ENCODE measurements at regions not wholly inside any gene's neighbourhood (a gene's known extent, or its start where the extent isn't known, plus 50 kb on each side); places are given as distances from the start of the nearest gene placed in this dataset.

DNA sequence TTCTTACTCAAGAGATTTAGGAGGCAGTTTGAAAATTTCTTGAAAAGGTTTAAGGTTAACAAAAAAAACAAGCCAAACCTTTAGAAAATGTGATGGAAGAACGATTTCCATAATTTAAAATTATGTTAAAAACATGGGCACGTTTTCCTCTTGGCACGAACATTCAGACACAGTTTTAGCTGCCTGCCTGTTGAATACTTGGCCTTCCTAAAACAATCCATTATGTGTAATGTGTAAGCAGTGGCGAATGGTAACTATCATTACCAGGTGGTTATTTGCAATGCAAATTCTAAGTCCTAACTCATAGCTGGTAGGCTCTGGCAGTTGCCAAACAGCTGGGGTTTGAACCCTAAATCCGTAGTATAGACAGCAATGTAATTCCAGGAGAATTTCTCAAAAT lies 1425.7 kb upstream of the SLC10A2 start:
- H3K4me3 ChIP-seq (ENCODE audit: low read depth, low read length): no peak overlapping the region
- no peaks in the 10 kb centered on the region for H3K36me3 ChIP-seq (ENCODE audit: control insufficient read depth, insufficient read depth, low read length)
- Mint-ChIP-seq H3K36me3 (peaks cover 2% of the 10 kb centered on the region), H3K27ac (no peak overlapping the region), H3K4me1 (no peaks in the 10 kb centered on the region), H3K9me3 (peaks cover 0 to 12% (median 6%) of the 10 kb centered on the region in 7 donors), H3K27me3 (no peaks in the 10 kb centered on the region), H3K4me3 (no peak overlapping the region)
- no peak overlapping the region for H3K27ac ChIP-seq (ENCODE audit: insufficient read depth, low read length, poor library complexity, severe bottlenecking)
- H3K9me3 ChIP-seq (ENCODE audit: control insufficient read depth in 2 of 2, low read length in 2 of 2): no peaks in the 10 kb centered on the region
- no peaks in the 10 kb centered on the region for H3K27me3 ChIP-seq (ENCODE audit: control insufficient read depth, insufficient read depth, low read length)
- ATAC-seq (ENCODE audit: low read depth in 2 of 2): no peak
- no peak for DNase-seq
- H3K4me1 ChIP-seq (ENCODE audit: control insufficient read depth, insufficient read depth, low read length, poor library complexity, severe bottlenecking): no peaks in the 10 kb centered on the region

DNA sequence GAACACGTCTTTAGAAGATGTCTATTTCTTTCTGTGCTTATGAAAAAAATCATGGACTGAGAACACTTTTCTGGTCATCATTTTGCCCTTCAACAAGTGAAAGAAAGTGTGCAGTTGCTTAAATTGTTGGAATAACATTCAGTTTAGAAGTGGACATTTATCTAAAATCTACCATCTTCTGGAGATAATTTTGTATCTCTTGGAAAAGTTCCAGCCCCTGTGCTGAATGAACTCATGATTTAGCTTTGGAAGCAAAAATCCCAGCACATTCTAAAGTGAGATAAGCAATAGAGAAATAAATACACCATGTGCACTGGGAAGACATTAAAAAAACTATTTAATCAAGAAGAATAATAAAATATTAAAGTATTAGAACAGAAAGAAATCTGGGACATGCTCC lies 1420.8 kb upstream of the SLC10A2 start:
- H3K4me1 ChIP-seq (ENCODE audit: control insufficient read depth, insufficient read depth, low read length, poor library complexity, severe bottlenecking): no peaks in the 10 kb centered on the region
- H3K27me3 ChIP-seq (ENCODE audit: control insufficient read depth, insufficient read depth, low read length): no peaks in the 10 kb centered on the region
- ATAC-seq (ENCODE audit: low read depth in 2 of 2) (no peak), DNase-seq (no peak)
- Mint-ChIP-seq H3K4me1 (no peaks in the 10 kb centered on the region), H3K27ac (no peak overlapping the region), H3K9me3 (peaks cover 0 to 5% (median 4%) of the 10 kb centered on the region in 7 donors), H3K4me3 (no peak overlapping the region), H3K27me3 (no peaks in the 10 kb centered on the region), H3K36me3 (no peaks in the 10 kb centered on the region)
- no peaks in the 10 kb centered on the region for H3K9me3 ChIP-seq (ENCODE audit: control insufficient read depth in 2 of 2, low read length in 2 of 2)
- no peak overlapping the region for H3K27ac ChIP-seq (ENCODE audit: insufficient read depth, low read length, poor library complexity, severe bottlenecking)
- no peak overlapping the region for H3K4me3 ChIP-seq (ENCODE audit: low read depth, low read length)
- H3K36me3 ChIP-seq (ENCODE audit: control insufficient read depth, insufficient read depth, low read length): no peaks in the 10 kb centered on the region

DNA sequence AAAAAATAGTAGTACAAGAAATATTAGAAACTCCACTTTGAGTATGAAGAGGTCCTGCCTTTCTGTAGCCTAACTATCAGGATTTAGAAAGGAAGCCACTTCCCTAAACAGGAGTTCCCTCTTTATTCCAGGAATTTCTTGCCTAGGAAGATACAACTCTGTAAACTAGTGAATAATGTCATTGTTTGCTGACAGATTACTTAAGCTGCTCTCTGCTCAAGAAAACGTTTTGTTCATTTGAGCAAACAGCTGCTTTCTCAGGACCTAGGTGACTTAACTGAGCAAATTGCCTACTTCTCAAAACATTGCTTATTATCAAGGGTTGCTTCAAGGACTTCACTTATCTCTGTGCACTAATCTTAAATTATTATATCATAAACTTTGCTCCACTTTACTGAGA lies 1419.4 kb upstream of the SLC10A2 start:
- no peak overlapping the region for H3K27ac Mint-ChIP-seq
- H3K36me3 ChIP-seq (ENCODE audit: control insufficient read depth, insufficient read depth, low read length): no peaks in the 10 kb centered on the region
- no peaks in the 10 kb centered on the region for H3K4me1 Mint-ChIP-seq
- H3K27me3 Mint-ChIP-seq: no peaks in the 10 kb centered on the region
- no peaks in the 10 kb centered on the region for H3K4me1 ChIP-seq (ENCODE audit: control insufficient read depth, insufficient read depth, low read length, poor library complexity, severe bottlenecking)
- peaks cover 0 to 5% (median 2%) of the 10 kb centered on the region in 7 donors for H3K9me3 Mint-ChIP-seq
- H3K36me3 Mint-ChIP-seq: no peaks in the 10 kb centered on the region
- H3K4me3 ChIP-seq (ENCODE audit: low read depth, low read length): no peak overlapping the region
- ATAC-seq (ENCODE audit: low read depth in 2 of 2) (no peak), DNase-seq (no peak)
- H3K9me3 ChIP-seq (ENCODE audit: control insufficient read depth in 2 of 2, low read length in 2 of 2): no peaks in the 10 kb centered on the region
- no peak overlapping the region for H3K4me3 Mint-ChIP-seq
- H3K27me3 ChIP-seq (ENCODE audit: control insufficient read depth, insufficient read depth, low read length): no peaks in the 10 kb centered on the region
- H3K27ac ChIP-seq (ENCODE audit: insufficient read depth, low read length, poor library complexity, severe bottlenecking): no peak overlapping the region

DNA sequence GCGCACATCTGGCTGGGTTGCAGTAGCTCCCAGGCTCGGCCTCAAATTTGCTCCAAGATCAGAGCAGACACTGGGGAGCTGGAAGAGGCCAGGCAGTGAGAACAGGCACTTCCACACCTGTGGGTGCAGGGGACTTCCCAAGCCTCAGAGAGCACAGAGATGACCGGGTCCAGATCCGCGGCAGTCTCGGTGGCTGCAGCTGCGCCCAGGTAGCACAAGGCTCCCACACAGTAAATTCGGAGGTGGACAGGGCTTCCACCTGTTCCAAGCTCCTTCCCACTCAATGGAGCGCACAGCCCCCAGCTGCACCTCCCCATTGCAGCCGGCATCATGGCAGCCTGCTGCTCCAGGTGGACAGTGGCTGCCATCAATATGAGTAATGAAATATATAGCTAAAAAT lies 1417.4 kb upstream of the SLC10A2 start:
- Mint-ChIP-seq H3K4me1 (no peaks in the 10 kb centered on the region), H3K27me3 (no peaks in the 10 kb centered on the region), H3K4me3 (no peak overlapping the region), H3K9me3 (peaks cover 0 to 17% (median 7%) of the 10 kb centered on the region in 7 donors), H3K36me3 (no peaks in the 10 kb centered on the region), H3K27ac (no peak overlapping the region)
- Histone ChIP-seq H3K4me1 (ENCODE audit: control insufficient read depth, insufficient read depth, low read length, poor library complexity, severe bottlenecking) (no peaks in the 10 kb centered on the region), H3K36me3 (ENCODE audit: control insufficient read depth, insufficient read depth, low read length) (no peaks in the 10 kb centered on the region), H3K9me3 (ENCODE audit: control insufficient read depth in 2 of 2, low read length in 2 of 2) (peaks cover 0 to 10% of the 10 kb centered on the region in 2 experiments), H3K4me3 (ENCODE audit: low read depth, low read length) (no peak overlapping the region), H3K27me3 (ENCODE audit: control insufficient read depth, insufficient read depth, low read length) (no peaks in the 10 kb centered on the region), H3K27ac (ENCODE audit: insufficient read depth, low read length, poor library complexity, severe bottlenecking) (no peak overlapping the region)
- DNase-seq (no peak), ATAC-seq (ENCODE audit: low read depth in 2 of 2) (no peak)

DNA sequence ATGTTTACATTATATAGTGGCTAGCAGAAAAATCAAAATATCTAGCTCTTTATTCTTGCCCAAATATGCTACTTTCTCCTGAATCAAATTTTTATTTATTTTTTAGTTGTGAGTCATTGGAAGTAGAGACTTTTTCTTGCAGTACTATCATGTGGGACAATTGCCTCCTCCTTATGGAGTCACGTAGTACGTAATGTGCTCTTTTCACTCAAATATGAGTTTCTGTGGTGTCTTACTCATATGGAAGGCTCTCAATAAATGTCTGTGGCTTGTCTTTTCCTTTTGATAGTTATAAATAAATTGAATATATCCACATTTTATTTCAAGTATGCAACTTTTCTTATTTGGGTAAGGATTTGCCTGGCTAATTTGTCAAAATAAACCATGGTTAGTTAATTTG lies 1411.0 kb upstream of the SLC10A2 start:
- no peak overlapping the region for H3K27ac ChIP-seq (ENCODE audit: insufficient read depth, low read length, poor library complexity, severe bottlenecking)
- H3K4me3 ChIP-seq (ENCODE audit: low read depth, low read length): no peak overlapping the region
- DNase-seq (no peak), ATAC-seq (ENCODE audit: low read depth in 2 of 2) (no peak)
- no peak overlapping the region for H3K27ac Mint-ChIP-seq
- no peaks in the 10 kb centered on the region for H3K27me3 ChIP-seq (ENCODE audit: control insufficient read depth, insufficient read depth, low read length)
- no peaks in the 10 kb centered on the region for H3K4me1 Mint-ChIP-seq
- H3K4me3 Mint-ChIP-seq: no peak overlapping the region
- H3K27me3 Mint-ChIP-seq: no peaks in the 10 kb centered on the region
- H3K4me1 ChIP-seq (ENCODE audit: control insufficient read depth, insufficient read depth, low read length, poor library complexity, severe bottlenecking): no peaks in the 10 kb centered on the region
- H3K36me3 ChIP-seq (ENCODE audit: control insufficient read depth, insufficient read depth, low read length): no peaks in the 10 kb centered on the region
- H3K9me3 Mint-ChIP-seq: peaks cover 2 to 34% (median 9%) of the 10 kb centered on the region in 7 donors
- no peaks in the 10 kb centered on the region for H3K36me3 Mint-ChIP-seq
- peaks cover 0 to 10% of the 10 kb centered on the region in 2 experiments for H3K9me3 ChIP-seq (ENCODE audit: control insufficient read depth in 2 of 2, low read length in 2 of 2)

DNA sequence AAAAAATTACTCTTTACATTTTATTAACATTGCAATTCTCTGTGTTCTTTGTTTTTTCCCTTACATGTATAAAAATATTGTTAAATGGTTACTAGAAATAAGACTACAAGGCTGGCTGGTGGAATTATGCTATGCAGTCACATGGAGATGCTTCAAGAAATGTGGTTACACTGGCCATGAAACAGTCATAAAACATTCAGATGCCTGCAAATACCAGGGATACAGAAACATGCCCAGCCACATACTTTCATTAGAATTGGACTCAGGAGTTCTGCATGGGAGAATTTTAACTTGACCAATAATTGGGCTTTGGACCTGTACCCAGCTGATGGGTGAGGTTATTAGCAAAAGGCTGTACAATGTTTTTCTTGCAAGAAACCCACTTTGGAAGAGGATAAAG lies 1407.7 kb upstream of the SLC10A2 start:
- H3K27me3 Mint-ChIP-seq: no peaks in the 10 kb centered on the region

DNA sequence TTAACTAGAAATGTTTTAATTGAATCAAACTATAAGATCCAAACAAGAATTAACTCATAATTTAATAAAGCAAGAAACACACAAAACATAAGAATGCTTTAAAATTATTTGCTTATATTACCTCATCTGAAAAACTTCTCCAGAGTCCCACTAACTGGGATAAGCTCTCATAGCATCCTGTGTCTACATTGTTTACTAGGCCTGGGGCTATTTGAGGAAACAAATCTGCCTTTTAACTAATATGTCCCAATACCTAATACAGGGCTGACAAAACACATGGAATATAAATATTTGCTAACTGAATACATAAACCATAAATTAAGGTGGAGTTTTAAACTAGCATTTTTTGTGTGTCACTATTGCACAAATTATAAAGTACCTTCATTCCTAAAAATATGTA lies 1399.8 kb upstream of the SLC10A2 start:
- H3K27me3 Mint-ChIP-seq: no peaks in the 10 kb centered on the region
- H3K27ac ChIP-seq (ENCODE audit: insufficient read depth, low read length, poor library complexity, severe bottlenecking): no peak overlapping the region
- no peaks in the 10 kb centered on the region for H3K36me3 ChIP-seq (ENCODE audit: control insufficient read depth, insufficient read depth, low read length)
- DNase-seq: no peak
- no peak overlapping the region for H3K27ac Mint-ChIP-seq
- no peaks in the 10 kb centered on the region for H3K27me3 ChIP-seq (ENCODE audit: control insufficient read depth, insufficient read depth, low read length)
- no peak overlapping the region for H3K4me3 ChIP-seq (ENCODE audit: low read depth, low read length)
- peaks cover 4 to 10% (median 5%) of the 10 kb centered on the region in 7 donors for H3K9me3 Mint-ChIP-seq
- H3K4me1 ChIP-seq (ENCODE audit: control insufficient read depth, insufficient read depth, low read length, poor library complexity, severe bottlenecking): no peaks in the 10 kb centered on the region
- peaks cover 2% of the 10 kb centered on the region in 2 experiments for H3K9me3 ChIP-seq (ENCODE audit: control insufficient read depth in 2 of 2, low read length in 2 of 2)
- ATAC-seq (ENCODE audit: low read depth in 2 of 2): no peak
- H3K36me3 Mint-ChIP-seq: no peaks in the 10 kb centered on the region
- H3K4me3 Mint-ChIP-seq: no peak overlapping the region
- no peaks in the 10 kb centered on the region for H3K4me1 Mint-ChIP-seq

More for the DNA sequence above, 1407.7 kb upstream of the SLC10A2 start:
- DNase-seq (no peak), ATAC-seq (ENCODE audit: low read depth in 2 of 2) (no peak)
- no peak overlapping the region for H3K4me3 ChIP-seq (ENCODE audit: low read depth, low read length)
- no peaks in the 10 kb centered on the region for H3K9me3 ChIP-seq (ENCODE audit: control insufficient read depth in 2 of 2, low read length in 2 of 2)
- H3K27me3 ChIP-seq (ENCODE audit: control insufficient read depth, insufficient read depth, low read length): no peaks in the 10 kb centered on the region
- H3K27ac Mint-ChIP-seq: no peak overlapping the region
- no peak overlapping the region for H3K27ac ChIP-seq (ENCODE audit: insufficient read depth, low read length, poor library complexity, severe bottlenecking)
- no peaks in the 10 kb centered on the region for H3K4me1 ChIP-seq (ENCODE audit: control insufficient read depth, insufficient read depth, low read length, poor library complexity, severe bottlenecking)
- no peaks in the 10 kb centered on the region for H3K36me3 Mint-ChIP-seq
- no peak overlapping the region for H3K4me3 Mint-ChIP-seq
- H3K36me3 ChIP-seq (ENCODE audit: control insufficient read depth, insufficient read depth, low read length): no peaks in the 10 kb centered on the region
- H3K4me1 Mint-ChIP-seq: no peaks in the 10 kb centered on the region
- peaks cover 1 to 25% (median 6%) of the 10 kb centered on the region in 7 donors for H3K9me3 Mint-ChIP-seq

DNA sequence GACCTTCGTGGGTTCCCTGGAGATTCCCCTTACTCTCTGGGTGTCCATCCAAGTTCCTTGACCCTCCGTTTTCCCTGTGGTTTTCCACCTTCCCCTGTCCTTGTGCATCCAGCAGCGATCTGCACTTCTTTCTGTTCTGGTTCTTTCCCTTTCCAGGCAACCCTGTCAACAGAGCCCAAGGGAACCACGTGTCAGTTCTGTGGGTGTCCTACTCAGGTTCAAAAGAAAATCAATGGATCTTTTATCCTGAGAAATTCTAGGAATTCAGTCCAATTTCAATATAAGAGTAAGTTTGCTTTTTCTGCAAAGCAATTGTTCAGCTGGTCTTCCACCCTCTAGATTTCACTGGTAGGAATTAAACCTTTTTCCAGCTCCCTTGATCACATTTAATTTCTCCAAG lies 1394.8 kb upstream of the SLC10A2 start:
- H3K4me3 Mint-ChIP-seq: peak overlapping the region in 1 of 4 donors; percentile 32
- Histone ChIP-seq H3K4me1 (ENCODE audit: control insufficient read depth, insufficient read depth, low read length, poor library complexity, severe bottlenecking) (no peaks in the 10 kb centered on the region), H3K27me3 (ENCODE audit: control insufficient read depth, insufficient read depth, low read length) (no peaks in the 10 kb centered on the region), H3K36me3 (ENCODE audit: control insufficient read depth, insufficient read depth, low read length) (no peaks in the 10 kb centered on the region), H3K4me3 (ENCODE audit: low read depth, low read length) (no peak overlapping the region), H3K9me3 (ENCODE audit: control insufficient read depth in 2 of 2, low read length in 2 of 2) (peaks cover 2 to 12% of the 10 kb centered on the region in 2 experiments), H3K27ac (ENCODE audit: insufficient read depth, low read length, poor library complexity, severe bottlenecking) (no peak overlapping the region)
- no peaks in the 10 kb centered on the region for H3K4me1 Mint-ChIP-seq
- H3K27me3 Mint-ChIP-seq: no peaks in the 10 kb centered on the region
- ATAC-seq (ENCODE audit: low read depth in 2 of 2) (no peak), DNase-seq (no peak)
- no peaks in the 10 kb centered on the region for H3K36me3 Mint-ChIP-seq
- H3K9me3 Mint-ChIP-seq: peaks cover 5 to 26% (median 10%) of the 10 kb centered on the region in 7 donors
- H3K27ac Mint-ChIP-seq: no peak overlapping the region

Data from CD4-positive, CD25-positive, alpha-beta regulatory T cell (primary cell).